Stimulated activated naive B cell treated with anti-CD40 and anti-IgM and Interleukin-4, amounts not matched to agents 10 μg/mL and 1 μg/mL and 100 μg/mL, for 72 hours (primary cell): ENCODE measurements at regions not wholly inside any gene's neighbourhood (a gene's known extent, or its start where the extent isn't known, plus 50 kb on each side); places are given as distances from the start of the nearest gene placed in this dataset.
A peak's percentile ranks its signal among the peaks of the same experiment; 100 is the strongest.

Experiments
- ATAC-seq, 2 donors: fragments of 150-1000 bp; cut with Tn5 transposase; replicated peaks; 2 replicates each; pipeline ENCODE4 v1.10.0; 2021; ENCODE audit warnings: moderate library complexity in 1 of 2
- DNase-seq: peaks from one replicate; pipeline ENCODE4 v3.0.0; 2021
- H3K27ac Mint-ChIP-seq: one replicate; pipeline ENCODE4 v1.8.0; 2022; ENCODE audit warnings: mild to moderate bottlenecking, mixed read lengths
- H3K27me3 Mint-ChIP-seq, 2 donors: one replicate each; pipeline ENCODE4 v1.8.0; 2022; ENCODE audit warnings: mixed read lengths in 2 of 2
- H3K36me3 Mint-ChIP-seq, 2 donors: one replicate each; pipeline ENCODE4 v1.8.0; 2022; ENCODE audit warnings: mixed read lengths in 2 of 2, mild to moderate bottlenecking in 1 of 2
- H3K4me1 Mint-ChIP-seq, 2 donors: one replicate each; pipeline ENCODE4 v1.8.0; 2022; ENCODE audit warnings: mixed read lengths in 2 of 2, mild to moderate bottlenecking in 1 of 2
- H3K4me3 Mint-ChIP-seq, 2 donors: one replicate each; pipeline ENCODE4 v1.8.0; 2022; ENCODE audit warnings: mild to moderate bottlenecking in 2 of 2, mixed read lengths in 2 of 2, moderate library complexity in 1 of 2
- H3K9me3 Mint-ChIP-seq, 2 donors: one replicate each; pipeline ENCODE4 v1.8.0; 2022; ENCODE audit warnings: mixed read lengths in 2 of 2, mild to moderate bottlenecking in 1 of 2

- H3K27ac Mint-ChIP-seq: no peak overlapping the region
Measured at GRCh38 chr21:31583498-31583897, 76.0 kb upstream of the SOD1 start.

DNA sequence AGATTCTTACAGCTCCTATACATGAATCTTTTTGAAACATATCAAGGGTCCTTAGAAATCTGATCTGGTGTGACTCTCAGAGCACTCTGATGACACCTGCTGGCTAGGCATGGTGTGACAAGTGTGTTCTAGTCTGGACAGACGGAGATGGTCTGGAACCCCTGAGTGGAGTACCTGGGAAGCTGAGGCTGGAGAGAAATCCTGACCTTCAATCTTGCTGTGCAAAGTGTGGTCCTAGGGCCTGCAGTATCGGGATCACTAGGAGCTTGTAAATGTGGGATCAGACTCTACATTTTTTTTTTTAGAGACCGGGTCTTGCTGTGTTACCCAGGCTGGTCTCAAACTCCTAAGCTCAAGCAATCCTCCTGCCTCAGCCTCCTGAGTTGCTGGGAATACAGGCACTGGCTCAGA is 78.6 kb upstream of the SOD1 start:
- no peak overlapping the region for H3K27ac Mint-ChIP-seq
- peaks cover 6 to 14% of the 10 kb centered on the region in 2 donors for H3K27me3 Mint-ChIP-seq
- peak; percentile 49 for DNase-seq
- H3K4me3 Mint-ChIP-seq: no peak overlapping the region
- H3K4me1 Mint-ChIP-seq: peaks cover 4 to 15% of the 10 kb centered on the region in 2 donors
- H3K36me3 Mint-ChIP-seq: no peaks in the 10 kb centered on the region
- ATAC-seq: peak; percentile 84 to 87
- no peaks in the 10 kb centered on the region for H3K9me3 Mint-ChIP-seq

More at GRCh38 chr21:31583498-31583897, 76.0 kb upstream of the SOD1 start:
- H3K36me3 Mint-ChIP-seq: no peaks in the 10 kb centered on the region
- no peaks in the 10 kb centered on the region for H3K9me3 Mint-ChIP-seq
- H3K4me1 Mint-ChIP-seq: no peaks in the 10 kb centered on the region
- no peak for DNase-seq
- H3K4me3 Mint-ChIP-seq: no peak overlapping the region
- no peak for ATAC-seq
- H3K27me3 Mint-ChIP-seq: peaks cover 0 to 17% of the 10 kb centered on the region in 2 donors

DNA sequence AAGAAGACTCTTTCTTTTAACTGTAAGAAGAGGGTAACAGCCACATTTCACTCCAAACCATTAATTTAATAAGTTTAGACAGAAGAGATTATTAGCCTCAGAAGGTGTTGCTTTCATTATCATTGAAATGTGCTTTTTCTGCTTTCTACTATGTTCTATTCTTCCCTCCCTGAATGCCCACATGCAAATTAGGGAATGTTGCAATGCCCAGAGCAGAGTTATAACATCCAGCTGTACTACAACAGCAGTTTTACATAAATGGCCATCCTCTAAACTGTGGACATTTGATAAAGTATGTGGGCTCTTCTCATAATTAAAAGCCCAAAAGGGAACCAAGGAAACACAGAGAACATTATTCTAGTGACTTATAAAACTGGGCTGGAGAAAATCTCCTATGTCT is 82.2 kb upstream of the SOD1 start:
- H3K36me3 Mint-ChIP-seq: no peaks in the 10 kb centered on the region
- no peak overlapping the region for H3K27ac Mint-ChIP-seq
- no peak overlapping the region for H3K4me3 Mint-ChIP-seq
- peaks cover 6 to 14% of the 10 kb centered on the region in 2 donors for H3K27me3 Mint-ChIP-seq
- peak; percentile 46 to 69 for ATAC-seq
- DNase-seq: no peak
- H3K4me1 Mint-ChIP-seq: peaks cover 4 to 15% of the 10 kb centered on the region in 2 donors
- peaks cover 6 to 7% of the 10 kb centered on the region in 2 donors for H3K9me3 Mint-ChIP-seq

DNA sequence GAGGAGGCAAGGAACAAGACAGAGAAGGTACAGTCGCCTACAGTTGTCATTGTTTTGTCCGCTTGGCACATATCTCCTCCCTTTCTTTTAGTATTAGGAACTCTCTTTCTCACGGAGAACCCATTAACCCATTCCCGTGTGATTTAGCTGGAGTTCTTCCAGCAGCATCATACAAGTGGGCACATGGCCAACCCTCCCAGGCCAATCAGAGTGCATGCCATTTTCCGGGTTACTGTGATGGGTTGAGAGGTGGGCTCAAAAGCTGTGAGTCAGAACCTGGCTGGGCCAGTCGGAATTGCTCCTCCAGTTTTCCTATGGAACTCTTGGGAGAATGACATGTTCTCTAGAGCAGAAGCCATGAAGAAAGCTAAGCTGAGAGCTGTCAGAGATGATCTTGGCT is 83.1 kb upstream of the SOD1 start:
- Mint-ChIP-seq H3K4me3 (no peak overlapping the region), H3K27me3 (peaks cover 6 to 14% of the 10 kb centered on the region in 2 donors), H3K4me1 (peaks cover 4 to 15% of the 10 kb centered on the region in 2 donors), H3K36me3 (no peaks in the 10 kb centered on the region), H3K27ac (no peak overlapping the region), H3K9me3 (peaks cover 6 to 7% of the 10 kb centered on the region in 2 donors)
- ATAC-seq: no peak
- DNase-seq: no peak

GRCh38 chr21:31573217-31573616 is 86.3 kb upstream of the SOD1 start:
- Mint-ChIP-seq H3K9me3 (peaks cover 6 to 7% of the 10 kb centered on the region in 2 donors), H3K4me3 (no peak overlapping the region), H3K36me3 (no peaks in the 10 kb centered on the region), H3K27me3 (peaks cover 5 to 6% of the 10 kb centered on the region in 2 donors), H3K4me1 (peaks cover 4 to 15% of the 10 kb centered on the region in 2 donors), H3K27ac (no peak overlapping the region)
- DNase-seq (no peak), ATAC-seq (no peak)

DNA sequence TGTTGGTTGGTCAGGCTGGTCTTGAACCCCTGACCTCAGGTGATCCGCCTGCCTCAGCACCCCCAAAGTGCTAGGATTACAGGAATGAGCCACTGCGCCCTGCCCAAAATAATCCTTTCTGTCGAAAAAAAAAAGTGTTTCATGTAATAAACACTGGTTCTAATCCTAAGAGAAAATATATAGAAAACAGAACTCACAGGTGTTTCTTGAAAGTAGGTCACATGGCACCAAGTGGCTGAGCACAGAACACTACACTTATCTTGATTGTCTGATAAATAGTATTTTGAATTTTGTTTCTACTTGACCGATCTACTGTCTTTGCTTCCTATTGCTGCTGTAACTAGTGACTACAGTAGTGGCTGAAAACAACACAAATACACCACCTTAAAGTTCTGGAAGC is 87.6 kb upstream of the SOD1 start:
- Mint-ChIP-seq H3K27ac (no peak overlapping the region), H3K9me3 (peaks cover 6 to 7% of the 10 kb centered on the region in 2 donors), H3K27me3 (no peaks in the 10 kb centered on the region), H3K4me3 (no peak overlapping the region), H3K4me1 (peaks cover 0 to 5% of the 10 kb centered on the region in 2 donors), H3K36me3 (no peaks in the 10 kb centered on the region)
- DNase-seq (no peak), ATAC-seq (no peak)

DNA sequence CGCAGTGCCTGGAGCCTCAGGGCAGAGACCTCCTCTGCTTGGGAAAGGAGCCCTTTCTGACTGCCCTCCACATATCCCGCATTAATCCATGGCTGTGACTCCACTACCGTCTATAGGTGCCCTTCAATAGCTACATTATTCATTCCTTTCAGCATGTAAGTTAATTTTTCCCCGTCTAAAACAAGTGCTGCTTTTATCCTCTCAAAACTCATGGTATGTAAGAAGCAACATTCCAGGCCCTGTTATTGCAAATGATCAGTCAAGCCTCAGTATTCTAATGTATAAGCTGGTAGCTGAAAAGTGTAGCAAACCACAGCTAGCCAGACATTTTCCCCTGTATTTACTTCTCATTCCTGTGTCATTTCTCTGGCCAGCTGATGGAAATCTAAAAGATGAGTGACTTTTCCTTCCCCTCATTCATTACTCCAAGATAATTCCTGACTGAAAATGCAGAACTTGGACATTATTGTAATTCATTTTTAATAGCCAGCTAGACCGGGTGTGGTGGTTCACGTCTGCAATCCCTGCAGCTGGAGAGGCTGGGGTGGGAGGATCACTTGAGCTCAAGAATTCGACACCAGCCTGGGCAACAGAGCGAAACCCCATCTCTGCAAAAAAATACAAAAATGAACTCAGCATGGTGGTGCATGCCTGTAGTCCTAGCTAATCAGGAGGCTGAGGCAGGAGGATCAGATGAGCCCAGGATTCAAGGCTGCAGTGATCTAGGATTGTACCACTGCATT is 88.5 kb upstream of the SOD1 start:
- Mint-ChIP-seq H3K36me3 (no peaks in the 10 kb centered on the region), H3K27ac (no peak overlapping the region), H3K27me3 (no peaks in the 10 kb centered on the region), H3K4me3 (no peak overlapping the region), H3K9me3 (peaks cover 6 to 7% of the 10 kb centered on the region in 2 donors), H3K4me1 (no peaks in the 10 kb centered on the region)
- no peak for ATAC-seq
- no peak for DNase-seq

DNA sequence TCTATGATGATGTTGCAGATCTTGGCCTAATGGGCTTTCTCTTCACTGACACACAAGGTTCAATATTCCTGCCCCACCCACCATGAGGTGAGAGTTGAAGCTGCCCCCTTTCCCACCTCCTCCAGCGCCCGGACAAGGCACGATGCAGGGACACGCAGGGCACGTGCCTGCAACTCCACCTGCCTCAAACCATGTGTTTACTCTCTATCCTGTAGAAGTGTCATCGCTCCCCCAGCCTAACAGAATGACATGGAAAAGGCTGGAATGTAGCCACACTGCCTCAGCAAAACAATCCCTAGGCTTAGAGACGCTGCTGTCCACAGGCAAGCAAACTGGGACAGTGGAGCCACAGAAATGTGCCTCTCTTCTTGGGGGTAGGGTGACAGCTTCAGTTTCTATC is 92.9 kb upstream of the SOD1 start:
- no peak for ATAC-seq
- no peak overlapping the region for H3K27ac Mint-ChIP-seq
- no peaks in the 10 kb centered on the region for H3K4me1 Mint-ChIP-seq
- DNase-seq: no peak
- no peaks in the 10 kb centered on the region for H3K9me3 Mint-ChIP-seq
- H3K27me3 Mint-ChIP-seq: no peaks in the 10 kb centered on the region
- H3K36me3 Mint-ChIP-seq: no peaks in the 10 kb centered on the region
- no peak overlapping the region for H3K4me3 Mint-ChIP-seq

DNA sequence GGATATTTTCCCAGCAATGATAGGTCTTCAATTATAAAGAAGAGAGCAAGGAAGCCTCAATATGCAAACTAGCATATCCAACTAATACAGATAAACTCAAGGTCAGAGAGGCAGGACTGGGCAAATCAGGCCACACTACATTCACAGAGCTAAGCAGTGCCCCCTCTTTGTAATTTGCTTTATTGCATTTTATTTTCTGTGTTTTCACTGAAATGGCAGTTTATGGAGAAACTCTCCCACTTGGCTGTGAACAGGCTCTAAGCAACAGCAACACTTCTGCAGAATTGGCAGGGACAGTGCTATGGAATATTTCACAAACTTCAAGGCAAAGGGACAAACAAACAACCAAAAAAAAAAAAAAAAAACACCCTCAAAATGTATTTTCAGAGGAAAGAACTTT is 93.4 kb upstream of the SOD1 start:
- no peaks in the 10 kb centered on the region for H3K4me1 Mint-ChIP-seq
- ATAC-seq: peak in 1 of 2 donors; percentile 27
- H3K27me3 Mint-ChIP-seq: no peaks in the 10 kb centered on the region
- no peaks in the 10 kb centered on the region for H3K9me3 Mint-ChIP-seq
- no peak overlapping the region for H3K27ac Mint-ChIP-seq
- no peaks in the 10 kb centered on the region for H3K36me3 Mint-ChIP-seq
- DNase-seq: no peak
- no peak overlapping the region for H3K4me3 Mint-ChIP-seq

GRCh38 chr21:31564439-31564838 is 95.1 kb upstream of the SOD1 start:
- H3K36me3 Mint-ChIP-seq: no peaks in the 10 kb centered on the region
- H3K4me3 Mint-ChIP-seq: no peak overlapping the region
- no peak overlapping the region for H3K27ac Mint-ChIP-seq
- DNase-seq: no peak
- H3K4me1 Mint-ChIP-seq: peaks cover 5 to 15% of the 10 kb centered on the region in 2 donors
- H3K9me3 Mint-ChIP-seq: no peaks in the 10 kb centered on the region
- no peak for ATAC-seq
- peaks cover 7 to 8% of the 10 kb centered on the region in 2 donors for H3K27me3 Mint-ChIP-seq

DNA sequence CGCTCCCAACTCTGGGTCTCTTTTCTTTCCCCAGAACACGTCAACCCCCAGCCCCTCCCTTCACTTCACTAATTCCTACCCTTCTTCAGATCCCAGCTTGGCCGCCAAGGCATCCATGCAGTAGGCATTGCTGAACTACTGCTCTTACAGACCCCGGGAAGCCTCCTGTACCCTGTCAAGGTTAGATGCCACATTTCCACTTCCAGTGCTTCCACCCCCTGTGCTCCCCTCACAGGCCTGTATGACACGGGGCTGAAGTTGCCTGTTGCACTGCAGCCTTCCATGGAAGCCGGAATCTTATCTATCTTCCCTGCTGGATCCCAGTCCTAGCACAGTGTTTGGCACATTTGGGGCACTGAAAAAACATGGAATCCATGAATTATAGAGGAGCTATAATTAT is 99.0 kb upstream of the SOD1 start:
- H3K27me3 Mint-ChIP-seq: peaks cover 25 to 31% of the 10 kb centered on the region in 2 donors
- H3K9me3 Mint-ChIP-seq: no peaks in the 10 kb centered on the region
- H3K27ac Mint-ChIP-seq: no peak overlapping the region

DNA sequence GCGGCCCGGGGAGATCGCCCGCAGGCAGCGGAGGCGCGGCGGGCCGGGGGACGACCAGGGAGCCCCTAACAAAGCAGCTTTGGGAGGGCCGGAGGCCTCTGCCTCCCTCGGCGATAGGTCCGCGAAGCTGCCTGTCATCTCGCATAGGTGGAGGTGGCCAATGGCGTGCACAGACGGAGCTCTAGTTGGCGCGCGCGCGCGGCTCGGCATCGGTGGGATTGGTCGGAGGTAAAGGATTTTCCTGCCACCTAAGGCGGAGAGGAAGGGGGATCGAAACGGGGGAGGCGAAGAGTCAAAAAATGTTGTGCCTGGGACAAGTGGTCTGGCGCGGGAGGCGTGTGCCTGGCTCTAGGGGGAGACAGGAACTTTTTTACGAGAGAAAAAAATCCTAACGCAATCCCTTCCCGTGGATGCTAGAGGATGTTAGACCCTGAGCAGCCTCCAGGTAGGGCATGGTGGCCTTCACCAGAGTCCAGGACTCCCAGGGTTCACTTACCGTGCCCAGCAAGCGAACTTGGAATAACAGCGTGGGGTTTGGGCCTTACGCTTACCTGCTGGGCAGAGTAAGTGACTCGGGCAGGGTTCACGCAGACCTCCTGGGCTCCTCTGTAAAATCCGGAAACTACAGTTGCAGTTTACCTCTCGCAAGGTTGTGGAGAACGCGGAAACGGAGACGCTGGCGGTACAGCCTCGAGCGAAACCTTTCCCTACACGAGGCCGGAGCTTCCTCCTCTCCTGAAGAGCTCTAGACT is 99.9 kb upstream of the SOD1 start:
- Mint-ChIP-seq H3K27ac (peak overlapping the region; percentile 75), H3K36me3 (no peaks in the 10 kb centered on the region), H3K4me3 (peak overlapping the region; percentile 82 to 91), H3K27me3 (peaks cover 28 to 39% of the 10 kb centered on the region in 2 donors), H3K4me1 (peaks cover 10 to 33% of the 10 kb centered on the region in 2 donors), H3K9me3 (no peaks in the 10 kb centered on the region)
- DNase-seq: peak; percentile 92
- ATAC-seq: peak; percentile 89 to 90

More for the DNA sequence above, 99.0 kb upstream of the SOD1 start:
- ATAC-seq (no peak), DNase-seq (no peak)
- Mint-ChIP-seq H3K4me1 (peaks cover 9 to 26% of the 10 kb centered on the region in 2 donors), H3K4me3 (peak overlapping the region; percentile 82 to 91), H3K36me3 (no peaks in the 10 kb centered on the region)

DNA sequence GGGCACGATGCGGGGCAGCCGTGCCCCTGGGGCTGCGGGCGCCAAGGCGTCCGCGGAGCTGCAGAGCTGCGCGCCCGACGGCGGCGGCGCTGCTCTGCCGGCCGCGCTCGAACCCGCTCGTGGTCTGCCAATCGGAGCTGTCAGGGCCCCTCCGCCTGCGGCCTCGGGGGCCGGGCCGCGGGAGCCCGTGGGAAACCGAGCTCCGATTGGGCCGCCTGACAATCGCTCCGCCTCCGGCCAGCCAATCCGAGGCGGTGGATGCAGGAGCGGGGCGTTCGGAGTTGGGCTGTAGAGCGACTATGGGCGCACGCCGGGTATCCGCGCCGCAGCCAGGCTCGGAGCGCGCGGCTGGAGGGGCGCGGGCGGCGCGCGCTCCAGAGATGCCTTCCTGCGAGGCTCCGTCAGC is 100.5 kb upstream of the SOD1 start:
- no peaks in the 10 kb centered on the region for H3K36me3 Mint-ChIP-seq
- DNase-seq (peak; percentile 92), ATAC-seq (peak; percentile 91 to 92)
- no peaks in the 10 kb centered on the region for H3K9me3 Mint-ChIP-seq
- peak overlapping the region; percentile 82 to 91 for H3K4me3 Mint-ChIP-seq
- H3K27me3 Mint-ChIP-seq: peaks cover 28 to 39% of the 10 kb centered on the region in 2 donors
- H3K27ac Mint-ChIP-seq: no peak overlapping the region
- H3K4me1 Mint-ChIP-seq: peaks cover 13 to 39% of the 10 kb centered on the region in 2 donors

DNA sequence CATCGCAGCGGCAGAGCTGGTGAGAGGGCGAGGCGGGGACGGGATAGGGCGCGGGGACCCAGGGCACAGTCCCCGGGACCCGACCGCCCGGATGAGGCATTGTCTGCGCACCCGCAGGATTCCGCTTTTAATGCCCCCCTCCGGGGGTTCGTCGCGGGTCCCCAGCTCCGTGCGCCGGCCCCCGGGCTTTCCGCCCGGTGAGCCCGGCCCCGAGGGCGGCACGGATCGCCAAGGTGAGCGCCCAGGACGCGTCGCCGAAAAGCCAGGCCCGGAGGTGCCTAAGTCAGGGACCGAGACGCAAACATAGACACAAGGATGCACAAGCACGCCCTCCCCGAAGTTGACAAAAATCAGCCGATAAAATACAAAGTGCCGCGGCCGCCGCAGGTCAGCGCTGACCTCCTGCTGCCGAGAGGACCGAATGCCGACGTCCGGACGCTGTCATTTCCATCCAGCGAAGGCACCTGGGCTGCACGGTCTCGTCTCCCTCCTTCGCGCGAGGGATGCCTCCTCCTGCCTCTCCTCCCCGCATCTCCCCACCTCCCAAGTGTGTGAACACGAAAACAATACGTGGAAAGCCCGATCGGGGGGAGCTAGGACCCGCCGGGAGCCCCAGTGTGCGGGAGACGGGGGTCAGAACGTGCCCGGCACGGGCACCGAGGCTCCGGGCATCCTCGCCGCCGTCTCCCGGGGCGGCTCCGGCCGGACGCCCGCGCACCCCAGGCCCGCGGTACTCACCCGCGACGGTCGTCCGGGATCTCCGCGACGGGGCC is 101.1 kb upstream of the SOD1 start:
- Mint-ChIP-seq H3K36me3 (no peaks in the 10 kb centered on the region), H3K4me1 (peaks cover 13 to 43% of the 10 kb centered on the region in 2 donors), H3K27ac (no peak overlapping the region), H3K9me3 (no peaks in the 10 kb centered on the region), H3K4me3 (peak overlapping the region; percentile 77 to 82), H3K27me3 (peaks cover 28 to 39% of the 10 kb centered on the region in 2 donors)
- DNase-seq: no peak
- peak; percentile 4 to 12 for ATAC-seq
